IMR-90 (cell line): ENCODE measurements at regions not wholly inside any gene's neighbourhood (a gene's known extent, or its start where the extent isn't known, plus 50 kb on each side); places are given as distances from the start of the nearest gene placed in this dataset.

ENCODE experiments used
- BHLHE40 ChIP-seq: fragments of 150-350 bp; IDR thresholded peaks from 2 replicates; pipeline ENCODE4 v1.6.1; 2016; ENCODE audit warnings: mild to moderate bottlenecking, low read depth, low read length
- CEBPB ChIP-seq: IDR thresholded peaks from 2 replicates; pipeline ENCODE4 v1.6.1; 2012; ENCODE audit warnings: low read depth, low read length, improper control_type of control experiment
- CHD1 ChIP-seq: IDR thresholded peaks from 2 replicates; pipeline ENCODE4 v1.6.1; 2012; ENCODE audit warnings: low read depth, low read length, improper control_type of control experiment
- CTCF ChIP-seq: conservative IDR thresholded peaks from 2 replicates; pipeline ENCODE4 v1.5.1; 2012; ENCODE audit warnings: mild to moderate bottlenecking, low read depth, low read length, improper control_type of control experiment
- ELK1 ChIP-seq: fragments of 150-350 bp; IDR thresholded peaks from 2 replicates; pipeline ENCODE4 v1.6.1; 2016; ENCODE audit warnings: low read depth, mild to moderate bottlenecking, low read length, moderate library complexity, borderline replicate concordance
- POLR2A ChIP-seq: IDR thresholded peaks from 2 replicates; pipeline ENCODE4 v1.6.1; 2012; ENCODE audit warnings: mild to moderate bottlenecking, low read depth, low read length
- RCOR1 ChIP-seq: IDR thresholded peaks from 2 replicates; pipeline ENCODE4 v1.6.1; 2012; ENCODE audit warnings: mild to moderate bottlenecking, low read length, improper control_type of control experiment; ENCODE audit not compliant: insufficient replicate concordance
- RFX5 ChIP-seq: IDR thresholded peaks from 2 replicates; pipeline ENCODE4 v1.8.0; 2012; ENCODE audit warnings: low read depth, mild to moderate bottlenecking, low read length, moderate library complexity
- USF2 ChIP-seq: fragments of 150-350 bp; IDR thresholded peaks from 2 replicates; pipeline ENCODE4 v1.6.1; 2017; ENCODE audit warnings: mild to moderate bottlenecking, antibody characterized with exemption, low read length, low read depth

- TF ChIP-seq CTCF (no peak), POLR2A (no peak), USF2 (no peak), CHD1 (no peak), BHLHE40 (no peak), RFX5 (no peak), RCOR1 (no peak), CEBPB (no peak), ELK1 (no peak)
Measured at GRCh38 chr7:124192885-124193284, 160.0 kb upstream of the TMEM229A start.
